GM12865 (cell line): ENCODE measurements at regions not wholly inside any gene's neighbourhood (a gene's known extent, or its start where the extent isn't known, plus 50 kb on each side); places are given as distances from the start of the nearest gene placed in this dataset.

Experiments used
- DNase-seq: peaks from one replicate; pipeline ENCODE4 v3.0.0; 2010; ENCODE audit warnings: low read depth
- H3K4me3 ChIP-seq: 2 replicates; pipeline ENCODE4 v1.5.1; 2011; ENCODE audit warnings: mild to moderate bottlenecking, low read depth, low read length, control low read depth
- TF ChIP-seq, protein P1 (sequence below): IDR thresholded peaks from 2 replicates; pipeline ENCODE4 v1.5.1; 2011; ENCODE audit warnings: low read length, control low read depth, low read depth, inconsistent platforms; ENCODE audit not compliant: insufficient read depth; ENCODE audit errors: missing control alignments

GRCh38 chr6:87784690-87785089, 82.7 kb upstream of the AKIRIN2 start:
- no peak overlapping the region for H3K4me3 ChIP-seq
- no peak for DNase-seq
- TF ChIP-seq, protein P1, sequence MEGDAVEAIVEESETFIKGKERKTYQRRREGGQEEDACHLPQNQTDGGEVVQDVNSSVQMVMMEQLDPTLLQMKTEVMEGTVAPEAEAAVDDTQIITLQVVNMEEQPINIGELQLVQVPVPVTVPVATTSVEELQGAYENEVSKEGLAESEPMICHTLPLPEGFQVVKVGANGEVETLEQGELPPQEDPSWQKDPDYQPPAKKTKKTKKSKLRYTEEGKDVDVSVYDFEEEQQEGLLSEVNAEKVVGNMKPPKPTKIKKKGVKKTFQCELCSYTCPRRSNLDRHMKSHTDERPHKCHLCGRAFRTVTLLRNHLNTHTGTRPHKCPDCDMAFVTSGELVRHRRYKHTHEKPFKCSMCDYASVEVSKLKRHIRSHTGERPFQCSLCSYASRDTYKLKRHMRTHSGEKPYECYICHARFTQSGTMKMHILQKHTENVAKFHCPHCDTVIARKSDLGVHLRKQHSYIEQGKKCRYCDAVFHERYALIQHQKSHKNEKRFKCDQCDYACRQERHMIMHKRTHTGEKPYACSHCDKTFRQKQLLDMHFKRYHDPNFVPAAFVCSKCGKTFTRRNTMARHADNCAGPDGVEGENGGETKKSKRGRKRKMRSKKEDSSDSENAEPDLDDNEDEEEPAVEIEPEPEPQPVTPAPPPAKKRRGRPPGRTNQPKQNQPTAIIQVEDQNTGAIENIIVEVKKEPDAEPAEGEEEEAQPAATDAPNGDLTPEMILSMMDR = no peak

DNA sequence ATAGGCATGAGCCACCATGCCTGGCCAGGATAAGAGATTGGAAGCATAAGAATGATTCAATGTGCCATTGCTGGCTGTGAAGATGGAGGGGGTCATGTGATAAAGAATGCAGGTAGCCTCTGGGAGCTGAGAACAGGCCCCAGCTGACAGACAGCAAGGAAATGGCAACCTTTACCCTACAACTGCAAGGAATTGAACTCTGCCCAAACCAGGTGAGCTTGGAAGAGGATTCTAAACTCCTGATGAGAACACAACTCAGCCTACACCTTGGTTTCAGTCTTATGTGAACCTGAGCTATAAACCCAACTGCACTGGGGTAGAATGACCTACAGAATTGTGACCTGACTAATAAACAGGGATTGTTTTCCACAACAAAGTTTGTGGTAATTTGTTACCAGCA, 82.0 kb upstream of the AKIRIN2 start:
- TF ChIP-seq, protein P1 = no peak
- no peak for DNase-seq

GRCh38 chr6:87779542-87779941, 77.5 kb upstream of the AKIRIN2 start:
- no peak for DNase-seq
- TF ChIP-seq, protein P1 = no peak
- no peak overlapping the region for H3K4me3 ChIP-seq

More for the DNA sequence above, 82.0 kb upstream of the AKIRIN2 start:
- H3K4me3 ChIP-seq = no peak overlapping the region

GRCh38 chr6:87772597-87773530, 70.8 kb upstream of the AKIRIN2 start:
- DNase-seq = no peak
- H3K4me3 ChIP-seq = no peak overlapping the region
- TF ChIP-seq, protein P1 = no peak

GRCh38 chr6:87767478-87767877, 65.4 kb upstream of the AKIRIN2 start:
- TF ChIP-seq, protein P1 = no peak
- no peak for DNase-seq
- H3K4me3 ChIP-seq = no peak overlapping the region

DNA sequence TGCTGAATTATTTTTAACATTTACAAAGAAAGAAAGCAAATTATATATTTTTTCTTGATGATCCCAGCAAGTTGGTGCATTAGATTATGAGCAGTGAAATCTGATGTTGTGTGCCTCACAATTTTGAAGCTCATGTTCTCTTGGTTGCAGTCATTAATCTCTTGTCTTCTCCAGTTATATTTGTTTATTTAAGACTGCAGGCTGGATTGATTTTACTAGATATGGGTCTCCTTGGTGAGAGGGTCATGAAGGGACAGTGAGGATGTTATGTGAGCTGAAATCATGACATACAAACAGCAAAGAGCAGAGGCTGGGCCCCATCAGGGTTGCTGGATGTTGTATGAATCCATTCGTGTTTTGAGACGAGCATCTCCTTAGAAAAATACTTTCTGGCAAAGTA, 64.2 kb upstream of the AKIRIN2 start:
- DNase-seq = no peak
- TF ChIP-seq, protein P1 = no peak
- H3K4me3 ChIP-seq = no peak overlapping the region
